Fibroblast of lung (primary cell): ENCODE measurements at regions not wholly inside any gene's neighbourhood (a gene's known extent, or its start where the extent isn't known, plus 50 kb on each side); places are given as distances from the start of the nearest gene placed in this dataset.

Source experiments
- CTCF ChIP-seq, 2 donors: IDR thresholded peaks in 1 of 2; conservative IDR thresholded peaks in 1 of 2; 1 replicate in 1 of 2; 2 replicates in 1 of 2; pipeline ENCODE4 v1.5.1; 2011 to 2012; ENCODE audit warnings: low read length in 2 of 2, control low read depth in 1 of 2, inconsistent platforms in 1 of 2, low read depth in 1 of 2, mild to moderate bottlenecking in 1 of 2
- EZH2 ChIP-seq: IDR thresholded peaks from 2 replicates; pipeline ENCODE4 v1.5.1; 2012; ENCODE audit warnings: low read length, control low read depth, mild to moderate bottlenecking; ENCODE audit errors: missing control alignments

GRCh38 chr4:89357787-89358186, 50.2 kb upstream of the GPRIN3 start:
- TF ChIP-seq CTCF (conservative IDR thresholded peaks at IDR 0.05 in 1 of 2, IDR thresholded peaks at IDR 0.05 in 1 of 2; ENCODE audit: low read depth in 1 of 2, low read length in 2 of 2) (no peak), EZH2 (no peak)
